ENCODE measurements at regions not wholly inside any gene's neighbourhood (a gene's known extent, or its start where the extent isn't known, plus 50 kb on each side); places are given as distances from the start of the nearest gene placed in this dataset.
"Not testable (repeated sequence)": the region's sequence is repeated elsewhere in the genome, so short reads cannot be mapped to it uniquely, and the experiment has no call there.

- H3K36me3 ChIP-seq; H3K27ac ChIP-seq; H3K9me3 ChIP-seq (ENCODE audit: severe bottlenecking); H3K27me3 ChIP-seq (ENCODE audit: insufficient read depth, low read depth, severe bottlenecking); H3K4me3 ChIP-seq (ENCODE audit: low read depth, low read length); DNase-seq: not testable (repeated sequence)
- TF ChIP-seq CTCF (IDR thresholded peaks at IDR 0.05; ENCODE audit: low read depth, low read length), result 0 out of 2 replicates have a peak, but pooled peaks have one; percentile 4
These were observed 65.9 kb downstream of the PABPC5 start for GRCh38 chrX:91500499-91500898.

GRCh38 chrX:91530209-91530608, 95.6 kb downstream of the PABPC5 start:
- H3K36me3 ChIP-seq; H3K27ac ChIP-seq; H3K27me3 ChIP-seq (ENCODE audit: insufficient read depth, low read depth, severe bottlenecking); H3K4me3 ChIP-seq (ENCODE audit: low read depth, low read length); DNase-seq; H3K9me3 ChIP-seq (ENCODE audit: severe bottlenecking): not testable (repeated sequence)

- H3K9me3 ChIP-seq (ENCODE audit: severe bottlenecking); H3K27me3 ChIP-seq (ENCODE audit: insufficient read depth, low read depth, severe bottlenecking); H3K36me3 ChIP-seq; H3K27ac ChIP-seq; DNase-seq; H3K4me3 ChIP-seq (ENCODE audit: low read depth, low read length): not testable (repeated sequence)
These were observed 128.5 kb downstream of the PABPC5 start for GRCh38 chrX:91563127-91563526.

All from WERI-Rb-1 (cell line).